Right cardiac atrium (tissue), 5 donors: ENCODE measurements at regions not wholly inside any gene's neighbourhood (a gene's known extent, or its start where the extent isn't known, plus 50 kb on each side); places are given as distances from the start of the nearest gene placed in this dataset.
A peak's percentile ranks its signal among the peaks of the same experiment; 100 is the strongest.

Experiments
- ATAC-seq, 2 donors: fragments of 200-7000 bp; cut with Tn5 transposase; one replicate each; pipeline versions ENCODE4 v1.8.0 to v1.9.1; 2020; ENCODE audit warnings: moderate library complexity in 2 of 2, mild to moderate bottlenecking in 1 of 2
- DNase-seq, 3 donors: peaks; one replicate each; pipeline ENCODE4 v3.0.0-alpha.2; 2020
- H3K27ac ChIP-seq: one replicate; pipeline ENCODE4 v1.5.1; 2013; ENCODE audit warnings: mild to moderate bottlenecking, low read length, control low read depth, moderate library complexity
- H3K27me3 ChIP-seq: one replicate; pipeline ENCODE4 v1.6.1; 2013; ENCODE audit not compliant: control insufficient read depth, insufficient read depth
- H3K4me1 ChIP-seq: one replicate; pipeline ENCODE4 v1.6.1; 2013; ENCODE audit warnings: low read length; ENCODE audit not compliant: control insufficient read depth, insufficient read depth
- H3K4me3 ChIP-seq: one replicate; pipeline ENCODE4 v1.5.1; 2013; ENCODE audit warnings: low read length, control low read depth
- H3K9me3 ChIP-seq: one replicate; pipeline ENCODE4 v1.6.1; 2013; ENCODE audit warnings: low read length; ENCODE audit not compliant: control insufficient read depth
- WGBS: extraction: QIAGEN DNeasy Blood & Tissue Kit; methylation state at CpG from one replicate; pipeline ENCODE4 v1.1.7; 2013; 5-methylcytosine and 5-hydroxymethylcytosine counted together
- intact Hi-C, 4 donors: fragments of 100-400 bp; cut with DNase I; formaldehyde crosslinking; loops; one replicate each; pipeline versions ENCODE4 v1.11.0 to v1.14.0; 2022 to 2023
- donor health status: healthy with polysubstance abuse.
- donor health status: DM: no; HTN: yes; CAD: no.
- donor health status: DM: no; HTN: no; CAD: no.
- donor health status: DM: no; HTN: yes; CAD: no; lungs with severe emphysema.
- donor health status: DM: yes; HTN: yes; CAD: no.

DNA sequence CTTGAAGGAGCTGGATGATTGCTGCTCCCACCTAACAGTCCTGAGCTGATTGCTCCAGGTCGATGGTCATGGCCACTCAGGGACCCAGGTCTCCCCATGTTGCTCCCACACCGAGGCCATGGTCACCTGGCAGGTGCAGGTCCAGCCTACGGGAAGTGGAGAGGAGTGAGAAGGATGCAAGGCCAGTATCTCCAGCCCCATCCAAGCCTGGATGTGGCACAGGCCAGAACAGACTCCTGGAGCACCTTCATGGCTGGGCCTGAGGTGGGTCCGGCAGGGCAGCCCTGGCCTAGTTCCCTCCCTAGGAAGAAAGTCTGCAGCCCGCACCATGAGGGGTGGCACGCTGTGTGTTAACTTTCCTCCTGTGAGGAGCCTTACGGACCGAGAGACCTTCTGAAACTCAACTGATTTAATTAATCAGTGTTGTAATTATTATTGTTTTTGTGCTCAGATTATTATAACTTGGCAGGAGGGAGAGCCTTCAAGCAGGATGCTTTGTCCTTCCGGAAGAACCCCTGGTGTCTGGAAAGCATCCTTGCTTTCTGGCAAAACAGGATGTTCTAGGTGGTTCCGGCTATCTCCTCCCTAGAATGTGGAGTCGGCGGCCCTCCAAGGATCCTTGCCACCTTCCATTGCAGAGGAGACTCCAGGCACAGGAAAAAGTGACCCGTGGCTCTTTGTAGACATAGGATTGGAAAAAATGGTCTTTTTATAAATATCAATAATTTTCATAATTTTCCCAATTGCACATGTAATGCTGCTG lies 92.3 kb upstream of the ADRA2C start:
- Histone ChIP-seq H3K9me3 (no peaks in the 10 kb centered on the region), H3K27me3 (no peaks in the 10 kb centered on the region), H3K4me3 (no peak overlapping the region), H3K4me1 (no peaks in the 10 kb centered on the region), H3K27ac (no peak overlapping the region)
- ATAC-seq (no peak), DNase-seq (peak in 2 of 3 donors; percentile 16 to 18)
- intact Hi-C loops = no loop called here
- 71% methylated on average over 13 of the region's 13 CpGs for WGBS

DNA sequence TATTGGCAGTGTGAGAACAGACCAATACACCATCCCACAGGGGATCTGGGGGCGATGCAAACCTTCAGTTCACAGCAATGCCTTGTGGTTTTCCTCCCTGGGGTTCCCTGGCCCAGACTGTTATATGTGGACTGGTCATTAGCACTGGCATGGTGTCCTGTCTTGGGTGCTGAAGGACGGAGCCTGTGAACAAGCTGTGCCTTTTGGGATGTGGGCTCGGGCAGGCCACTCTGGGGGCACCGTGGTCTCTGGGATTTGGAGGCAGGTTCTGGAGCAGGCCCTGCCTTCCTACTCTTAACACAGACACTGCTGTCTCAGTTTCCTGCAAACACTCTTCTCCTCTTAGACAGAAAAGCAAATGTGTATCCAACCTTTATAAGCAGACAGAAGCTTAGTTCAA lies 93.0 kb upstream of the ADRA2C start:
- H3K27me3 ChIP-seq = no peaks in the 10 kb centered on the region
- DNase-seq (peak in 2 of 3 donors; percentile 10 to 41), ATAC-seq (no peak)
- no peak overlapping the region for H3K27ac ChIP-seq
- H3K4me1 ChIP-seq = no peaks in the 10 kb centered on the region
- WGBS = 91% methylated on average over 4 of the region's 4 CpGs
- H3K4me3 ChIP-seq = no peak overlapping the region
- H3K9me3 ChIP-seq = no peaks in the 10 kb centered on the region
- intact Hi-C loops = no loop called here

DNA sequence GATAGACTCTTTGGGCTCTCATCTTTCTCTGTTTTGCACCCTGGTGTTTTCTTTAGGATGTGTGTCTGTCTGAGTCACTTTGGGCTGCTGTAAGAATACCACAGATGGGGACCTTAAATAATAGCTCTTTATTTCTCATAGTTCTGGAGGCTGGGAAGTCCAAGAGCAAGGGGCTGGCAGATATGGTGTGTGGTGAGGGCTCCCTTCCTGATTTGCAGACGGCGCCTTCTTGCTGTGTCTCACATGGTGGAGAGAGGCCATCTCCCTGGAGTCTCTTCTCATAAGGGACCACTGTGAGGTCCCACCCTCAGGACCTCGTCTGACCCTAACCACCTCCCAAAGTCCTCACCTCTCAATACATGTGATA lies 93.7 kb upstream of the ADRA2C start:
- Histone ChIP-seq H3K27ac (no peak overlapping the region), H3K4me3 (no peak overlapping the region), H3K9me3 (no peaks in the 10 kb centered on the region), H3K27me3 (no peaks in the 10 kb centered on the region), H3K4me1 (no peaks in the 10 kb centered on the region)
- DNase-seq (peak in 1 of 3 donors; percentile 5), ATAC-seq (no peak)
- WGBS = 89% methylated on average over 3 of the region's 3 CpGs
- intact Hi-C loops = no loop called here

GRCh38 chr4:3671571-3672464 lies 94.4 kb upstream of the ADRA2C start:
- WGBS = 58% methylated on average over 12 of the region's 12 CpGs
- no peak overlapping the region for H3K27ac ChIP-seq
- ATAC-seq (no peak), DNase-seq (peak in 2 of 3 donors; percentile 27 to 33)
- no peaks in the 10 kb centered on the region for H3K9me3 ChIP-seq
- no peak overlapping the region for H3K4me3 ChIP-seq
- no peaks in the 10 kb centered on the region for H3K4me1 ChIP-seq
- H3K27me3 ChIP-seq = no peaks in the 10 kb centered on the region
- intact Hi-C loops = no loop called here

- DNase-seq (peak in 2 of 3 donors; percentile 23 to 32), ATAC-seq (no peak)
- Histone ChIP-seq H3K9me3 (no peaks in the 10 kb centered on the region), H3K27me3 (no peaks in the 10 kb centered on the region), H3K4me1 (no peaks in the 10 kb centered on the region), H3K4me3 (no peak overlapping the region), H3K27ac (no peak overlapping the region)
- 90% methylated on average over 37 of the region's 37 CpGs for WGBS
- intact Hi-C loops = no loop called here
Measured at GRCh38 chr4:3670521-3671519, 95.4 kb upstream of the ADRA2C start.

DNA sequence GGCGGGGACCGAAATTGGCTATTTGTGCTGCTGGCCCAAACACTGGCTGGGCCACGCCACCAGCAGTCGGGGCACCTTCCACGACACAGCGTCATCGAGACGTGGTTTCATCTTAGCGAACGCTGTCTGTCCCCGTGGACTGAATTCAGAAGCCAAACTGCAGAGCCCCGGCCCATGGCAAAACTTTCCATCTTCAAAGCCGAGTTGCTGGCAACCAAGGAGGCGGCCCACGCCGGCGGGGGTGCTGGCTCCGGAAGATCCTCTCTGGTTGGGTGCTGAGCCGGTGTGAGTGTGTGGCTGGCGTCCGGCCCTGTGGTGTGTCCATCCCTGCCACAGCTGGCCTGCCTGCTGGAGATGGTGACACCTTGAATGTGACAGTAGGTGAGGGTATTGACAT lies 96.6 kb upstream of the ADRA2C start:
- H3K4me1 ChIP-seq = no peaks in the 10 kb centered on the region
- H3K9me3 ChIP-seq = no peaks in the 10 kb centered on the region
- 88% methylated on average over 21 of the region's 21 CpGs for WGBS
- H3K4me3 ChIP-seq = no peak overlapping the region
- H3K27me3 ChIP-seq = no peaks in the 10 kb centered on the region
- ATAC-seq (no peak), DNase-seq (peak in 2 of 3 donors; percentile 33 to 46)
- intact Hi-C loops = no loop called here
- no peak overlapping the region for H3K27ac ChIP-seq

GRCh38 chr4:3668825-3669552 lies 97.2 kb upstream of the ADRA2C start:
- Histone ChIP-seq H3K27ac (no peak overlapping the region), H3K4me1 (no peaks in the 10 kb centered on the region), H3K4me3 (no peak overlapping the region), H3K9me3 (no peaks in the 10 kb centered on the region), H3K27me3 (no peaks in the 10 kb centered on the region)
- DNase-seq (peak in 2 of 3 donors; percentile 7 to 34), ATAC-seq (no peak)
- 88% methylated on average over 27 of the region's 27 CpGs for WGBS
- intact Hi-C loops = no loop called here

DNA sequence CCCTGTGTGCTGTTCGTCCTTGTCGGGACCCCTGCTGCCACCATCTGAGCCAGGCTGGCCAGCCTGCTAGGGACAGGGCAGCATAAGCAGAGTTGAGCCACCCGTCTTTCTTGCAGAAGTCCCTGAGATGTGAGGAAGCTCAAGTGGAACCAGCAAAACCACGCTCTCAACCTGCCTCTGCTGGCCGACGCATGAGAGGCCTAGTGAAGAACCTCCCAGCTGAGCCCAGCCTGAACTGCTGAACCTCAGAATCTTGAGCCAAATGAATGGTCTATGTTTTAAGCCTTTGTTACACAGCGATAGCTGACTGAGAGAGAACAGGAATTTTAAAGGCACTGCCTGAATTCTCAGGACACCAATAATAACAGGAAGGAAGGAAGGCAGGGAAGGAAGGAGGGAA lies 98.9 kb upstream of the ADRA2C start:
- intact Hi-C loops = no loop called here
- no peak for ATAC-seq

GRCh38 chr4:3666263-3666662 lies 99.9 kb upstream of the ADRA2C start:
- DNase-seq (peak in 1 of 3 donors; percentile 10), ATAC-seq (no peak)
- Histone ChIP-seq H3K4me1 (no peaks in the 10 kb centered on the region), H3K9me3 (no peaks in the 10 kb centered on the region), H3K27ac (no peak overlapping the region), H3K27me3 (no peaks in the 10 kb centered on the region), H3K4me3 (no peak overlapping the region)
- WGBS = 97% methylated on average over 6 of the region's 6 CpGs
- intact Hi-C loops = no loop called here

More for the DNA sequence above, 98.9 kb upstream of the ADRA2C start:
- no peaks in the 10 kb centered on the region for H3K4me1 ChIP-seq
- H3K27me3 ChIP-seq = no peaks in the 10 kb centered on the region
- 82% methylated on average over 7 of the region's 7 CpGs for WGBS
- no peak overlapping the region for H3K4me3 ChIP-seq
- H3K27ac ChIP-seq = no peak overlapping the region
- peak in 1 of 3 donors; percentile 7 for DNase-seq
- no peaks in the 10 kb centered on the region for H3K9me3 ChIP-seq

- intact Hi-C loops = no loop called here
- Histone ChIP-seq H3K27me3 (no peaks in the 10 kb centered on the region), H3K4me1 (no peaks in the 10 kb centered on the region), H3K27ac (no peak overlapping the region), H3K4me3 (no peak overlapping the region), H3K9me3 (no peaks in the 10 kb centered on the region)
- DNase-seq (no peak), ATAC-seq (no peak)
- WGBS = 71% methylated on average over 1 of the region's 1 CpG
Measured at GRCh38 chr4:3665360-3665891, 100.8 kb upstream of the ADRA2C start.
